HL-60 (cell line): ENCODE measurements at regions not wholly inside any gene's neighbourhood (a gene's known extent, or its start where the extent isn't known, plus 50 kb on each side); places are given as distances from the start of the nearest gene placed in this dataset.

Source experiments
- POLR2AphosphoS5 ChIP-seq: IDR thresholded peaks from 2 replicates; pipeline ENCODE4 v1.6.1; 2012; ENCODE audit warnings: low read depth
- SPI1 ChIP-seq: IDR thresholded peaks from 2 replicates; pipeline ENCODE4 v1.6.1; 2012; ENCODE audit warnings: low read depth, mild to moderate bottlenecking, borderline replicate concordance
- TF ChIP-seq, protein P1 (sequence below): IDR thresholded peaks from one replicate; pipeline ENCODE4 v1.5.1; 2011; ENCODE audit warnings: low read length, control low read depth, inconsistent platforms; ENCODE audit not compliant: insufficient read depth

DNA sequence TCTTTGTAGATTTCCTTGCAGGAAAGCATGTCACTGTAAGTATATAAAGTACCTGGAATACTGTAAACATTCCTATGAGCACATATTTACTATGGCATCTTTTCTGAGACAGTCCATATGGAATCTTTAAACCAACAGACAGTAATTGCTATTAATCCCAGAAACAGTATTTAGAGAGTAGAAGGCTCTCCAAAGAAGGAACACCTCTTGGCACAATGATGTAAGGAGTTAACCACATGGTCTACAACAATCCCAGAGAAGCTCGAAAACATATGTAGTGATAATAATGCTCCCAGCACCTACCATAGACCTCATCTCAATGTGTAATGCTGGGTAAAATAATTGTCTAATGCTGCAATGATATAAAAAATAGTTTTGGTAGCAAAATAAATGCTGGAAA, 95.8 kb upstream of the IL12A start:
- TF ChIP-seq, protein P1, sequence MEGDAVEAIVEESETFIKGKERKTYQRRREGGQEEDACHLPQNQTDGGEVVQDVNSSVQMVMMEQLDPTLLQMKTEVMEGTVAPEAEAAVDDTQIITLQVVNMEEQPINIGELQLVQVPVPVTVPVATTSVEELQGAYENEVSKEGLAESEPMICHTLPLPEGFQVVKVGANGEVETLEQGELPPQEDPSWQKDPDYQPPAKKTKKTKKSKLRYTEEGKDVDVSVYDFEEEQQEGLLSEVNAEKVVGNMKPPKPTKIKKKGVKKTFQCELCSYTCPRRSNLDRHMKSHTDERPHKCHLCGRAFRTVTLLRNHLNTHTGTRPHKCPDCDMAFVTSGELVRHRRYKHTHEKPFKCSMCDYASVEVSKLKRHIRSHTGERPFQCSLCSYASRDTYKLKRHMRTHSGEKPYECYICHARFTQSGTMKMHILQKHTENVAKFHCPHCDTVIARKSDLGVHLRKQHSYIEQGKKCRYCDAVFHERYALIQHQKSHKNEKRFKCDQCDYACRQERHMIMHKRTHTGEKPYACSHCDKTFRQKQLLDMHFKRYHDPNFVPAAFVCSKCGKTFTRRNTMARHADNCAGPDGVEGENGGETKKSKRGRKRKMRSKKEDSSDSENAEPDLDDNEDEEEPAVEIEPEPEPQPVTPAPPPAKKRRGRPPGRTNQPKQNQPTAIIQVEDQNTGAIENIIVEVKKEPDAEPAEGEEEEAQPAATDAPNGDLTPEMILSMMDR, result no peak
- TF ChIP-seq POLR2AphosphoS5 (no peak), SPI1 (no peak)
